GM18951 (cell line): ENCODE measurements at regions not wholly inside any gene's neighbourhood (a gene's known extent, or its start where the extent isn't known, plus 50 kb on each side); places are given as distances from the start of the nearest gene placed in this dataset.

ENCODE experiments used
- POLR2A ChIP-seq: IDR thresholded peaks from 4 replicates; pipeline ENCODE4 v1.6.1; 2011; ENCODE audit warnings: mild to moderate bottlenecking; ENCODE audit not compliant: insufficient read length, insufficient read depth; ENCODE audit errors: extremely low read depth
- in situ Hi-C: fragments of 300-500 bp; cut with MboI; formaldehyde crosslinking; loops from one replicate; pipeline ENCODE4 v1.12.0; 2022; ENCODE audit warnings: low sequenced_read_pairs, mixed read lengths, inconsistent platforms; ENCODE audit not compliant: unreplicated experiment

DNA sequence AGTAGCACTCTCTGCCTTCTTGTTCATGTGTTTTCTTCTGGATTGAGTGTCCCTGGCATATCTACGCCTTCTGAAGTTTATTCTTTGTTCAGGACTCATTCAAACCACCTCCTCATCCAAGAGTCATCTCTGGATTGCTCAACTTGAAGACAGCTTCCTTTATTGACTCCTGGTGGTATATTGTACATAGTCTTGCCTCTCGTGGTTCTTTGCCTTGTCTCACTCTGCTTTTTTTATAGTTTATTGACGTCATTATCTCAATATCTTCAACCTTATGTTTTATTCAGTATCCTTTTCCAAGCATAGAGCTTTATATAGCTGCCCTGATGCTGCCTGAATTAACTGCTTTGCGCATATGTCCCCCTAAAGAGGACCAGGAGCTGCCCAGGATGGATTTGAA, 161.7 kb downstream of the INSIG2 start:
- TF ChIP-seq POLR2A = no peak
- in situ Hi-C loops = no loop called here

DNA sequence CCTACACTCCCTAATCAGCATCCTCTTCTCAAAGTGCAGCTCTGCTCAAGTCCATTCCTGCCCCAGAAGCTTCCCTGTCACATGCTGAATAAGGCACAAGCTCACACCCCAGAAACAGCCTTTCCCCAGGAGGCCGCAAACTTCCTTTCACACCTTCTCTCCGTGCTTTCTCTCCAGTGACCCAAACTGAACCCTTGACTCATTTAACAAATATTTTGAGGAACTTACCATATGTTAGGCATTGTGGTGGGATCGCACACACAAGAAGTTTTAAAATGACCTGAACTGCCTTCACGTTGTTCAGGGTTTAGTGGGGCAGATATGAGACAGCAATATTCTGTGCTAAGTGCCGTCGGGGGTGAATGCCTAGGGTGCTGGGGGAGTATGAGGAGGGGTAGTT, 161.3 kb downstream of the INSIG2 start:
- no peak for TF ChIP-seq POLR2A
- in situ Hi-C loops = no loop called here

DNA sequence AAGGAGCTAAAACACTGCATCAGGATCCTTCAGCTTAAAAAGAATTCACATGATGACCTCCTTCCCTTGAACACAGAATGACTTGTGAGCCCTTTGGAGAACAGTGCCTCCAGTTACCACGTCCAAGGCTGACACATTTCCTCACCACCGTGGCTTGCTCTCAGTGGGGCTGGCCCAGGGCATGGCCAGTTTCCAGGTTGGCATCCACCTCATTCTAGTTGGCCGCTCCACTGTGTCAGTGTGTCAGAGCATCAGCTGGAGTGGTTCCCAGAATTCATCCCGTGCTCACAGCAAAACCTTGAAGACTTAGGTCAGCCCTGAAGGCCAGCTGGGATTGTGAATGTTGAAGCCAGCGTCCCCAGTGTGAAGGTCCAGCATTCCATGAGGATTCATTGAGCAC, 158.5 kb downstream of the INSIG2 start:
- TF ChIP-seq POLR2A = no peak
- in situ Hi-C loops = no loop called here

DNA sequence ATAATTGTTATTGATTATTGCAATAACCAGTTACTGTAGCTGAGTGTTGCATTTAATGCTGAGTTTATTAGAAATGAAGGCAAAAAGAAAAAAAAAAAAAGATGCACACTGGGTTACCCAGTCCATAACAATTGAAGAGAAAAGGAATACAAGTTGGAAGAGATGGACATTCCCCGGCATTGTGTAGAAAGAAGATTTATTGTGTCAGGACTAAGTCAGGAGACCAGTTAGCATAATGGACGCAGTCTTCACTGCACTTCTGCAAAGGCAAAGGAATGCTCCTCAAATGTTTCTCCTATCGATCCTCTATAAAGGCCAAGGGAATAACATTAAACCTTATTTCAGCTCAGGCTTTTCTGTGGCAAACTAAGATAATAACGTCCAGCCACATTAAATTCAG, 157.8 kb downstream of the INSIG2 start:
- in situ Hi-C loops = no loop called here
- no peak for TF ChIP-seq POLR2A

DNA sequence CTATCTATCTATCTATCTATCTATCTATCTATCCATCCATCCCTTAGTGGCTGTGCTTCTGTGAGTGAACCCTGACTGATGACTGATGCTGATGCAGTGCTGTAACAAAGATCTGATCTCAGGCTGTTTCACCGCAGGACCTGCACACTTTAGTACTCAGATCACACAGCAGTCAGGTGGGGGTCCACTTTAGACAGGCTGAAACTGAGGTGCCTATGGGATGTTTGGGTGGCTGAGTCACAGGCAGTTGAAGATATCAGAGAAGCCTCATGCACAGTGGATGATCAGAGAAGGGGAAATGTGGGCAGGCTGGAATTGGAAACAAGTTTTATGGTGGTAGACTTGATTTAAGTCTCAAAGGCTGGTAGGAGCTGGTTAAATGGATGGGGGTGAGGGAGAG, 156.4 kb downstream of the INSIG2 start:
- TF ChIP-seq POLR2A = no peak
- in situ Hi-C loops = no loop called here

DNA sequence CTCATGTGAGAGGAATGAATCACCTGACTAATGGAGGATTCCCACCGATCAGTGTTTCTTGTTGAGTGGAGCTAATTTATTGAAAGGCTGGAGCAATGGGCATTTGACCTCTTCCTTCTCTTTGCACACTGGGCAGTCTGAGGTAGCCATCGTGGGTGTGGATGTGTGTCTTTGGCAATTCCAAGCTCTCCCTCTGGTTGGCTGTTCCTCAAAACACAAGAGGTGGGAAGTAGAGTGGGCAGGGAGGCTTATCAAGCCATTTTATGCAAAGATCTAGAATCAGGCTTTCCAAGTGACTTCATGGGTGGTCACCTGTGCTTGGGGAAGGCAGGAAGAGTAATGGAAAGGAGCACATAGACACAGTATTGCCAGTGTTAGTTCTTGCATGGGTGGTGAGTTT, 154.8 kb downstream of the INSIG2 start:
- in situ Hi-C loops = no loop called here
- no peak for TF ChIP-seq POLR2A

DNA sequence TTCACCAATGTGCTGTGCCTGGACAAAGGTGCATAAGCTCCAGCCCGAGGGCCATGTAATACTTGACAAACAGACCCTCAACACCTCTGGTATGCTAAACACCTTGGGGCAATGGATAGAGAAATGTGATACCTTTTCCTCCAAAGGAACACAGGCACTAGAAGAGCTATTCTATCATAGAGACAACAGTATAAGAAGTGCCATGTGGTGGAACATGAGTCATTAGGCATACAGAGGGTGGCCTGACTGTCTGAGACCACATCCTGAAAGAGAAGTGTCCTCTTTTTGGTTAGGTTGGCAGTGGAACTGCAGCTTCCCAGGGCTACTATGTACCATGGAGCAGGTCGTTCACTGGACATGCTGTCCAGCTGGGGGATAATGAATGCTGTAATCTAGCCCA, 153.9 kb downstream of the INSIG2 start:
- no peak for TF ChIP-seq POLR2A
- in situ Hi-C loops = no loop called here

DNA sequence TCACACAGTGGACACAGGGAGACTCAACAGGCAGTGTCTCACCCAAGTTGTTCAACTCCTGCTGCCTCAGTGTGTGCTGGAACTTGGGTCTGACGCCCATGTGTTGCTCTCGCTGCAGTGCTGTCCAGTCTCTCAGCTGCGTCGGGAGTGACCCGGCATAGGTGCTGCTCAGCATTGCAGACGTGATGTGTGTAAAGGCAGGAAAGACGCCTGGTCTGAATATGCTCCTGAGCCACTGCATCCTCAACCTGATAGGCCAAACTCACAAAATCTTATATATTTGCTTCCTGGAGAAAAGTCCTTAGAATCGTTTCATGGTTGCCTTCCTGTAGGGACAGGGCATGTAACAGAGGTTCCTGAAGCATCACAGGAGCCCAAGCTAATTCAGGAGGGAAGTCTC, 152.9 kb downstream of the INSIG2 start:
- no peak for TF ChIP-seq POLR2A

DNA sequence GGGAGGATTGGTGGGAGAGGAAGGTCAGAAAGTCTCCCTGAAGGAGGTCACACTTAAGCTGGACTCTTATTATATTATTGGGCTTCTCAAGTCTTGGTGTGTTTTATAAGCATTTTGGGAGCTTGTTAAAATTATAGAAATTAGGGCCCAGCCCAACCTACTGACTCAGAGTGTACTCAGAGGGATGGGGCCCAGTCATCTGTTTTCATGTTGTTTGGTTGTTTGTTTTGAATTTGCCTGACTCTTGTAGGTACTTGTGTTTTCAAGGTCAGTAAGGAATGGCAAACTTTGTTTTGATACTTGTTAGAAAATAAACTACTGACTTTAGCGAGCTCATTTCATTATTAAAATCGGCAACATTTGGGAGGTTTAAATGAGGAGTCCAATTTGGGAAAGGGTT, 152.0 kb downstream of the INSIG2 start:
- in situ Hi-C loops = no loop called here

More for the DNA sequence above, 152.9 kb downstream of the INSIG2 start:
- in situ Hi-C loops = no loop called here

DNA sequence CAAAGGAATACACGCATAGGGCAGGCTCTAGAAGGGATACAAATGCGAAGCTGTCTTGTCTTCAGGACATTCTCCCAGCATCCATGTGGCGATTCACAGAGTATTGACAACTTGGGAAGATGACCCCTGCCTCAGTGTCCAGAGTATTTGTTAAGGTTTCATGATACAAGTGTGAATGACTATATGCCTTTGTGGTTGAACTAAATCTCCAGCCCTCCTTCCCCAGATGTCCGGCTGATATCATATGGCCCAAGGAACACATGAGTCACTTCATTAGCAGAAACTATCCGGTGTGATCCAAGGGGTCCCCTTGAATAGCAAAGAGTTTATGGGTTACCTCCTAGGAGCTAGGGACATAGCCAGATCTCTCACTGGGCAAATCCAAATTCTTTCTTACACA, 151.0 kb downstream of the INSIG2 start:
- in situ Hi-C loops = no loop called here
- no peak for TF ChIP-seq POLR2A

More for the DNA sequence above, 152.0 kb downstream of the INSIG2 start:
- no peak for TF ChIP-seq POLR2A

DNA sequence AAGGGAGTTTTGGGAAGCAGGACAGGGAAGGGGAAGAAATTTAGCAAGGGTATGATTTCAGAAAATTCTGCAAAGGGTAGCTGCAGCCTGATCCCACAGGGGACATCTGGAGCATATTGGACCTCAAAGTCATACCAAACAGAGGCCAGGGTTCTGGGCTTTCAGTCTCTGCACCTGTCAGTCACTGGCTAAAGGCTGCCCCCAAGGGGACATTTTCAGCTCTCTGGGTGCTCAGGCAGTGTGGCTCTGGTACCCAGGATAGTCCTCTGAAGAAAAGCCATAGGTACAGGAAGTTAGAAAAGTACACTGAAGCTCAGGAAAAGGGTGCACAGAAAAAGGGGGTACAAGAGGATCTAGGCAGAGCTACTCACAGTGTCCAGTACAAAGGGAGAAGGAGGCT, 149.2 kb downstream of the INSIG2 start:
- no peak for TF ChIP-seq POLR2A
- in situ Hi-C loops = no loop called here

DNA sequence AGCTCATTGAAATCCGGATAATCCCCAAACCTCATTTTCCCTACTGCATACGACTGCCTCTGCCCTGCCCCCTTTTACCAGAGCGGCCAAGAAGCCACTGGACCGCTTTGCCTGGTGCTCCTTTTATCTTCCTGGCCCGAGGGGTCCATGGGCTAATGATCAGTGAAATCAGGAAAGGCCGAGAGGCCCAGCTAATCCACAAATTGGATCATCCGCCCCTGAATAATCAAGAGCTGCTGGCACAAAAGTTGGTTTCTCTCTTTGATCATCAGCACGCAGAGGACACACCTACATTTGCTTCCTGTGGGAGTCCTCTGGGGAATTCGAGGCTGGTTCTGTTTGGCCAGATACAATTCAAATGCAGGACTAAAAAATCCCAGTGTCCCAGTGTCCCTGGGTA, 144.5 kb downstream of the INSIG2 start:
- TF ChIP-seq POLR2A = no peak
- in situ Hi-C loops = no loop called here

DNA sequence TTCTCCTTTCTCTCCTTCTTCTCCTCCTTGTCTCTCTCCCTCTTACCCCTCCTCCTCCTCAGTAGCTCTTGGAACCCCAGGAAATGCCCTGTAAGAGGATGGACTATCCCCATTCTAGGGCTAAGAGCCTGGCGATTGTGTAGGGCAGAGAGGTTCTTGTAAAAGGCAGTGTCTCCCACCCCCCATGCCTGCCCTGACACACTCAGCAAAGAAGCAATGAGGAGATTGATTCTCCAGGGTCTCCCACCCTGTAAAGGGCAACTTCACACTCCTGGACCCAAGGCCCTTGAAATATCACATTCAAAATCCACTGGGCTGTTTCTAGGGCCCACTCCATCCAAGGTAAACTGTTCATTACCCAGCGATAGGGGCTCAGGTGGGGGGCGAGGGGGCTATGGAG, 144.1 kb downstream of the INSIG2 start:
- TF ChIP-seq POLR2A = no peak
- in situ Hi-C loops = no loop called here

DNA sequence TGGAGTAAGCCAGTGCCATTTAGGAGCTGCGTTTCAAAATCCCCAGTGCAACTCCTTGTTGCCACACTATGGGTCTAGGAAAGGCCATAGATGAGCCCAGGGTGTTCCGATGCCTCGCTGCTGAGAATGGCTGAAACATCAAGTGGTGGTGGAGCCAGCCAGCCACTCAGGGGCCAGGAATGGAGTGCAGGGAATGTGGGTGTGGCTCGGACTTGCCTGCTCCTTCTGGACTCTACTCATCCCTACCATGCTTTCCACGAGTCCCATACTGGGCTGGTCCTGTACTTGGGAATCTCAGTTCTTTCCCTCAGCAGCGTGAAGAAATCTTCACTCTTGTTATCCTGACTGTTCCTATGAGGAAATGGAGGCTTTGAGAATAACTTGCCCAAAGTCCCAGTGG, 143.5 kb downstream of the INSIG2 start:
- in situ Hi-C loops = no loop called here
- no peak for TF ChIP-seq POLR2A
